Natural killer cell (primary cell): ENCODE measurements at regions not wholly inside any gene's neighbourhood (a gene's known extent, or its start where the extent isn't known, plus 50 kb on each side); places are given as distances from the start of the nearest gene placed in this dataset.
"Not testable (repeated sequence)": the region's sequence is repeated elsewhere in the genome, so short reads cannot be mapped to it uniquely, and the experiment has no call there.

Experiments
- ATAC-seq, 3 donors: fragments of 150-1000 bp in 2 of 3; fragments of 200-7000 bp in 1 of 3; cut with Tn5 transposase; 1 replicate in 1 of 3; 2 replicates in 2 of 3; pipeline ENCODE4 v1.10.0; 2021; ENCODE audit warnings: mild to moderate bottlenecking in 2 of 3, moderate library complexity in 2 of 3
- DNase-seq, 2 donors: peaks; one replicate each; pipeline versions ENCODE4 v3.0.0 to v3.0.0-alpha.2; 2013 to 2021; ENCODE audit warnings: mixed read lengths in 1 of 2
- H3K27ac ChIP-seq: one replicate; pipeline ENCODE4 v1.5.1; 2013; ENCODE audit warnings: mild to moderate bottlenecking, low read length
- H3K27me3 ChIP-seq: one replicate; pipeline ENCODE4 v1.6.1; 2013; ENCODE audit warnings: low read length; ENCODE audit not compliant: control insufficient read depth, insufficient read depth
- H3K36me3 ChIP-seq: one replicate; pipeline ENCODE4 v1.6.1; 2013; ENCODE audit warnings: low read length; ENCODE audit not compliant: control insufficient read depth, insufficient read depth
- H3K4me1 ChIP-seq: one replicate; pipeline ENCODE4 v1.6.1; 2013; ENCODE audit warnings: low read length; ENCODE audit not compliant: control insufficient read depth, insufficient read depth
- H3K4me3 ChIP-seq: one replicate; pipeline ENCODE4 v1.5.1; 2013; ENCODE audit warnings: low read length
- H3K9me3 ChIP-seq: one replicate; pipeline ENCODE4 v1.6.1; 2013; ENCODE audit warnings: low read length; ENCODE audit not compliant: control insufficient read depth, insufficient read depth
- H3K27ac Mint-ChIP-seq, 2 donors: one replicate each; pipeline ENCODE4 v1.8.0; 2022; ENCODE audit warnings: mild to moderate bottlenecking in 2 of 2, mixed read lengths in 2 of 2, moderate library complexity in 1 of 2
- H3K27me3 Mint-ChIP-seq, 2 donors: one replicate each; pipeline ENCODE4 v1.8.0; 2022; ENCODE audit warnings: low read depth in 2 of 2, mixed read lengths in 2 of 2
- H3K36me3 Mint-ChIP-seq: one replicate; pipeline ENCODE4 v1.8.0; 2022; ENCODE audit warnings: mixed read lengths
- H3K4me1 Mint-ChIP-seq, 2 donors: one replicate each; pipeline ENCODE4 v1.8.0; 2022; ENCODE audit warnings: mixed read lengths in 2 of 2
- H3K4me3 Mint-ChIP-seq: one replicate; pipeline ENCODE4 v1.8.0; 2022; ENCODE audit warnings: mild to moderate bottlenecking, moderate library complexity, mixed read lengths
- H3K9me3 Mint-ChIP-seq, 2 donors: one replicate each; pipeline ENCODE4 v1.8.0; 2022; ENCODE audit warnings: mixed read lengths in 2 of 2
- WGBS: methylation state at CpG from one replicate; pipeline ENCODE4 v1.1.7; 2013; ENCODE audit warnings: missing lambda C conversion rate; ENCODE audit not compliant: insufficient coverage; 5-methylcytosine and 5-hydroxymethylcytosine counted together
- intact Hi-C: fragments of 100-400 bp; cut with micrococcal nuclease; formaldehyde crosslinking; loops from one replicate; pipeline ENCODE4 v1.14.2; 2022
- TF ChIP-seq, protein P1 (sequence below): fragments of 200-600 bp; IDR thresholded peaks from one replicate; pipeline ENCODE4 v1.8.0; 2022; ENCODE audit warnings: antibody characterized with exemption

- H3K4me1 ChIP-seq, result no peaks in the 10 kb centered on the region
- no peaks in the 10 kb centered on the region for H3K9me3 ChIP-seq
- TF ChIP-seq, protein P1, sequence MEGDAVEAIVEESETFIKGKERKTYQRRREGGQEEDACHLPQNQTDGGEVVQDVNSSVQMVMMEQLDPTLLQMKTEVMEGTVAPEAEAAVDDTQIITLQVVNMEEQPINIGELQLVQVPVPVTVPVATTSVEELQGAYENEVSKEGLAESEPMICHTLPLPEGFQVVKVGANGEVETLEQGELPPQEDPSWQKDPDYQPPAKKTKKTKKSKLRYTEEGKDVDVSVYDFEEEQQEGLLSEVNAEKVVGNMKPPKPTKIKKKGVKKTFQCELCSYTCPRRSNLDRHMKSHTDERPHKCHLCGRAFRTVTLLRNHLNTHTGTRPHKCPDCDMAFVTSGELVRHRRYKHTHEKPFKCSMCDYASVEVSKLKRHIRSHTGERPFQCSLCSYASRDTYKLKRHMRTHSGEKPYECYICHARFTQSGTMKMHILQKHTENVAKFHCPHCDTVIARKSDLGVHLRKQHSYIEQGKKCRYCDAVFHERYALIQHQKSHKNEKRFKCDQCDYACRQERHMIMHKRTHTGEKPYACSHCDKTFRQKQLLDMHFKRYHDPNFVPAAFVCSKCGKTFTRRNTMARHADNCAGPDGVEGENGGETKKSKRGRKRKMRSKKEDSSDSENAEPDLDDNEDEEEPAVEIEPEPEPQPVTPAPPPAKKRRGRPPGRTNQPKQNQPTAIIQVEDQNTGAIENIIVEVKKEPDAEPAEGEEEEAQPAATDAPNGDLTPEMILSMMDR, result no peak
- no peak for ATAC-seq
- H3K36me3 ChIP-seq, result no peaks in the 10 kb centered on the region
- no peaks in the 10 kb centered on the region for H3K9me3 Mint-ChIP-seq
- no peak overlapping the region for H3K4me3 Mint-ChIP-seq
- no peaks in the 10 kb centered on the region for H3K36me3 Mint-ChIP-seq
- H3K27ac ChIP-seq, result no peak overlapping the region
- 53% methylated on average over 1 of the region's 2 CpGs for WGBS
- H3K27me3 Mint-ChIP-seq, result peaks cover 10 to 42% of the 10 kb centered on the region in 2 donors
- H3K4me3 ChIP-seq, result no peak overlapping the region
- intact Hi-C loops, result no loop called here
- DNase-seq, result no peak
- H3K27ac Mint-ChIP-seq, result no peak overlapping the region
- H3K27me3 ChIP-seq, result no peaks in the 10 kb centered on the region
- no peaks in the 10 kb centered on the region for H3K4me1 Mint-ChIP-seq
Observed at GRCh38 chr6:106744781-106745180, 115.4 kb downstream of the QRSL1 start.

DNA sequence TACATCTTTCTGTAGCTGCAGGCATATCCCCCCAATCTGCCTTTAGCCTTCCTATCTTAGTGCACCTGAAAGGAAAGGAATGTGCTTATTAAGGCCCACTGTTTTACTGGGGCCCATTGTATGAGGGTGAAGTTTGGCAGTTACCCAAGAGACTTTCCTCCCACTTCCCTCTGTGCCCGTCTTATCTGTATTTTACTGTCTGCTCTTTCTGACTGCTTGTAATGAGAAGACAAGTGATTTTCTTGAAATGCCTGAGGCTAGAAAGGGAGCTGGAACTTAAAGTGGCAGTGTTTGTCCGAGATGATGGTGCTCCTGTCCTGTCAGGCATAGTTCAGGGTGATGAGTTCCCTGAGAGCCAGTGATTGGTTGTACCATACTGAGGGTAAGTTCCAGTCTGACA lies 114.7 kb downstream of the QRSL1 start:
- H3K27me3 Mint-ChIP-seq, result peaks cover 10 to 46% of the 10 kb centered on the region in 2 donors
- DNase-seq, H3K9me3 ChIP-seq, H3K9me3 Mint-ChIP-seq, H3K4me1 Mint-ChIP-seq, H3K27ac ChIP-seq, H3K27ac Mint-ChIP-seq, intact Hi-C loops, H3K4me1 ChIP-seq, H3K4me3 ChIP-seq, ATAC-seq, H3K36me3 ChIP-seq, H3K36me3 Mint-ChIP-seq, H3K27me3 ChIP-seq, H3K4me3 Mint-ChIP-seq: not testable (repeated sequence)
- 67% methylated on average over 1 of the region's 2 CpGs for WGBS

GRCh38 chr6:106743612-106744011 lies 114.2 kb downstream of the QRSL1 start:
- no peak for ATAC-seq
- no peak overlapping the region for H3K27ac ChIP-seq

DNA sequence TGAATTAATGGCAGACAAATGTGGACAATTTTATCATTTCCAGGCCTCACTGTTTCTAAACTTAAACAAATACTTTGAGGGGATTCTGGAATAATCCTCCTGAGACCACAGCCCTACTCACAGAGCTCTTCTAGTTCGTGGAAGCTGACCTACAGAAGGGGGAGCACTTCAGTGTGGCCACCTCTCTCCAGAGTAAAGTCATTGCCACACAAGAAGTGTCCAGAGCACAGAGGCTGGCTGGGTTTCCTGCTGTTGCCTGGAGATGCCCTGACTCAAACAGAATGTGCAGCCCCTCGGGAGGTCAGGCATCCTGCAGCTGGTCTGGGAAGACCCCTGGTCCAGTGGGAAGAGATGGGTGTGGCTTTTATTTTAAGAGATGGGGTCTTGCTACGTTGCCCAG lies 110.9 kb downstream of the QRSL1 start:
- H3K27ac Mint-ChIP-seq, result no peak overlapping the region
- Histone ChIP-seq H3K4me1 (no peaks in the 10 kb centered on the region), H3K36me3 (no peaks in the 10 kb centered on the region), H3K27ac (no peak overlapping the region), H3K4me3 (no peak overlapping the region), H3K27me3 (no peaks in the 10 kb centered on the region), H3K9me3 (no peaks in the 10 kb centered on the region)
- no peaks in the 10 kb centered on the region for H3K36me3 Mint-ChIP-seq
- TF ChIP-seq, protein P1, result no peak
- intact Hi-C loops, result no loop called here
- no peak for DNase-seq
- peaks cover 7 to 46% of the 10 kb centered on the region in 2 donors for H3K27me3 Mint-ChIP-seq
- H3K4me1 Mint-ChIP-seq, result no peaks in the 10 kb centered on the region
- 66% methylated on average over 3 of the region's 3 CpGs for WGBS
- H3K4me3 Mint-ChIP-seq, result no peak overlapping the region
- ATAC-seq, result no peak
- no peaks in the 10 kb centered on the region for H3K9me3 Mint-ChIP-seq

More at GRCh38 chr6:106743612-106744011, 114.2 kb downstream of the QRSL1 start:
- DNase-seq, result no peak
- no peak overlapping the region for H3K27ac Mint-ChIP-seq
- intact Hi-C loops, result no loop called here
- H3K9me3 ChIP-seq, result no peaks in the 10 kb centered on the region
- no peaks in the 10 kb centered on the region for H3K9me3 Mint-ChIP-seq
- H3K36me3 ChIP-seq, result no peaks in the 10 kb centered on the region
- TF ChIP-seq, protein P1, result no peak
- H3K27me3 ChIP-seq, result no peaks in the 10 kb centered on the region
- H3K27me3 Mint-ChIP-seq, result peaks cover 6 to 46% of the 10 kb centered on the region in 2 donors
- 64% methylated on average over 2 of the region's 2 CpGs for WGBS
- no peak overlapping the region for H3K4me3 Mint-ChIP-seq
- H3K4me1 ChIP-seq, result no peaks in the 10 kb centered on the region
- no peaks in the 10 kb centered on the region for H3K36me3 Mint-ChIP-seq
- H3K4me1 Mint-ChIP-seq, result no peaks in the 10 kb centered on the region
- H3K4me3 ChIP-seq, result no peak overlapping the region
